ENCODE measurements at regions not wholly inside any gene's neighbourhood (a gene's known extent, or its start where the extent isn't known, plus 50 kb on each side); places are given as distances from the start of the nearest gene placed in this dataset.

DNA sequence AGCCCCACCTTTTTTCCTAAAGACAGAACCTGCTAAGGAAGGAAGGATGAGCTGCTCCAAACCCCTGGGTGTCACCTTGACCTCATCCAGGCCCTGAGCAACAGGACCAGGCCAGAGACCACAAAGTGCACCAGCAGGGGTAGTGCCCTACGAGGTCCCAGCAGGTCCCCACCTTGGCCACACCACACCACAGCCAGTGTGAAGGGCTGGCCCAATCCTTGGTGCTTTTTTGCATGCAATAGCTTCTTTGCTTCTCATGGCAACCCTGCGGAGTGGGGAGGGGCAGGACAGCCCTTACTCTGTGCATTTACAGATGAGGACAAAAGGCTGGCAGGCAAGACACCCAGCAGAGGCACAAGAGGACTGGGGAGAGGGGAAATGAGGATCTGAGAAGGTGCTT, 352.6 kb downstream of the BCL11B start:
- TF ChIP-seq, protein P1, sequence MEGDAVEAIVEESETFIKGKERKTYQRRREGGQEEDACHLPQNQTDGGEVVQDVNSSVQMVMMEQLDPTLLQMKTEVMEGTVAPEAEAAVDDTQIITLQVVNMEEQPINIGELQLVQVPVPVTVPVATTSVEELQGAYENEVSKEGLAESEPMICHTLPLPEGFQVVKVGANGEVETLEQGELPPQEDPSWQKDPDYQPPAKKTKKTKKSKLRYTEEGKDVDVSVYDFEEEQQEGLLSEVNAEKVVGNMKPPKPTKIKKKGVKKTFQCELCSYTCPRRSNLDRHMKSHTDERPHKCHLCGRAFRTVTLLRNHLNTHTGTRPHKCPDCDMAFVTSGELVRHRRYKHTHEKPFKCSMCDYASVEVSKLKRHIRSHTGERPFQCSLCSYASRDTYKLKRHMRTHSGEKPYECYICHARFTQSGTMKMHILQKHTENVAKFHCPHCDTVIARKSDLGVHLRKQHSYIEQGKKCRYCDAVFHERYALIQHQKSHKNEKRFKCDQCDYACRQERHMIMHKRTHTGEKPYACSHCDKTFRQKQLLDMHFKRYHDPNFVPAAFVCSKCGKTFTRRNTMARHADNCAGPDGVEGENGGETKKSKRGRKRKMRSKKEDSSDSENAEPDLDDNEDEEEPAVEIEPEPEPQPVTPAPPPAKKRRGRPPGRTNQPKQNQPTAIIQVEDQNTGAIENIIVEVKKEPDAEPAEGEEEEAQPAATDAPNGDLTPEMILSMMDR (IDR thresholded peaks at IDR 0.05) = no peak
- TF ChIP-seq POLR2AphosphoS5 (IDR thresholded peaks at IDR 0.05) = no peak
- TF ChIP-seq POLR2A (IDR thresholded peaks at IDR 0.05) = no peak
- no peak for TF ChIP-seq EP300 (IDR thresholded peaks at IDR 0.05)
